Astrocyte of the cerebellum (primary cell): ENCODE measurements at regions not wholly inside any gene's neighbourhood (a gene's known extent, or its start where the extent isn't known, plus 50 kb on each side); places are given as distances from the start of the nearest gene placed in this dataset.

Experiments used
- DNase-seq: peaks from one replicate; pipeline ENCODE4 v3.0.0-alpha.2; 2011; ENCODE audit warnings: low read depth
- H3K4me3 ChIP-seq: 2 replicates; pipeline ENCODE4 v1.5.1; 2011; ENCODE audit warnings: mild to moderate bottlenecking, low read depth, low read length, moderate library complexity
- CTCF ChIP-seq: IDR thresholded peaks from 2 replicates; pipeline ENCODE4 v1.5.1; 2012; ENCODE audit warnings: low read length, low read depth, moderate library complexity, mild to moderate bottlenecking; ENCODE audit errors: missing control alignments
- in situ Hi-C: cut with HindIII; loops from 2 replicates; pipeline ENCODE4 v1.10.0; 2017; ENCODE audit warnings: low sequenced_read_pairs

- no peak overlapping the region for H3K4me3 ChIP-seq
- in situ Hi-C loops = no loop called here
- DNase-seq = no peak
- TF ChIP-seq CTCF = no peak
These were observed 89.1 kb upstream of the CNOT2 start for GRCh38 chr12:70154087-70154638.

GRCh38 chr12:70154960-70155589 lies 88.2 kb upstream of the CNOT2 start:
- TF ChIP-seq CTCF = no peak
- in situ Hi-C loops = no loop called here
- no peak for DNase-seq
- H3K4me3 ChIP-seq = no peak overlapping the region

- no peak for DNase-seq
- no peak for TF ChIP-seq CTCF
- no peak overlapping the region for H3K4me3 ChIP-seq
- in situ Hi-C loops = no loop called here
These were observed 86.1 kb upstream of the CNOT2 start for GRCh38 chr12:70157099-70157498.

GRCh38 chr12:70165450-70165849 lies 77.8 kb upstream of the CNOT2 start:
- TF ChIP-seq CTCF = no peak
- in situ Hi-C loops = no loop called here
- no peak for DNase-seq

GRCh38 chr12:70176290-70176689 lies 66.9 kb upstream of the CNOT2 start:
- no peak overlapping the region for H3K4me3 ChIP-seq
- DNase-seq = no peak
- in situ Hi-C loops = no loop called here
- no peak for TF ChIP-seq CTCF

More at GRCh38 chr12:70165450-70165849, 77.8 kb upstream of the CNOT2 start:
- H3K4me3 ChIP-seq = no peak overlapping the region

- no peak for TF ChIP-seq CTCF
These were observed 65.6 kb upstream of the CNOT2 start for GRCh38 chr12:70177631-70178030.

More at GRCh38 chr12:70177631-70178030, 65.6 kb upstream of the CNOT2 start:
- in situ Hi-C loops = no loop called here
- DNase-seq = no peak
- H3K4me3 ChIP-seq = no peak overlapping the region
